Right lobe of liver (tissue), 6 donors: ENCODE measurements at regions not wholly inside any gene's neighbourhood (a gene's known extent, or its start where the extent isn't known, plus 50 kb on each side); places are given as distances from the start of the nearest gene placed in this dataset.

Source experiments
- ATAC-seq, 4 donors: fragments of 200-7000 bp; cut with Tn5 transposase; one replicate each; pipeline ENCODE4 v1.9.1; 2020; ENCODE audit warnings: mild to moderate bottlenecking in 4 of 4, moderate library complexity in 4 of 4
- DNase-seq, 3 donors: peaks; one replicate each; pipeline ENCODE4 v3.0.0-alpha.2; 2020
- H3K27ac ChIP-seq, 3 donors: fragments of 200-600 bp; one replicate each; pipeline ENCODE4 v1.8.0; 2022
- H3K27me3 ChIP-seq, 2 donors: fragments of 200-600 bp; one replicate each; pipeline ENCODE4 v1.8.0; 2022
- H3K36me3 ChIP-seq, 4 donors: fragments of 200-600 bp; sonication (generic) in 1 of 4; one replicate each; pipeline versions ENCODE4 v1.5.1 to v1.8.0; 2017 to 2022; ENCODE audit warnings: control low read depth in 1 of 4
- H3K4me1 ChIP-seq, 4 donors: fragments of 200-600 bp; sonication (generic) in 1 of 4; one replicate each; pipeline versions ENCODE4 v1.5.1 to v1.8.0; 2017 to 2022; ENCODE audit warnings: control low read depth in 1 of 4
- H3K4me3 ChIP-seq, 3 donors: fragments of 200-600 bp; one replicate each; pipeline ENCODE4 v1.8.0; 2022
- H3K9me3 ChIP-seq, 4 donors: fragments of 200-600 bp; sonication (generic) in 1 of 4; one replicate each; pipeline versions ENCODE4 v1.5.1 to v1.8.0; 2017 to 2022; ENCODE audit warnings: control low read depth in 1 of 4
- CTCF ChIP-seq, 4 donors: fragments of 200-600 bp in 3 of 4; fragments of 450-650 bp in 1 of 4; IDR thresholded peaks; one replicate each; pipeline versions ENCODE4 v1.5.1 to v1.8.0; 2016 to 2022; ENCODE audit warnings: antibody characterized with exemption in 4 of 4, mild to moderate bottlenecking in 2 of 4
- POLR2A ChIP-seq: fragments of 450-650 bp; IDR thresholded peaks from one replicate; pipeline ENCODE4 v1.6.1; 2017; ENCODE audit warnings: antibody characterized with exemption, mild to moderate bottlenecking
- WGBS: methylation state at CpG from one replicate; pipeline ENCODE4 v1.1.6; 2018; ENCODE audit warnings: low coverage, low lambda C conversion rate; ENCODE audit not compliant: insufficient coverage; ENCODE audit errors: missing lambda C conversion rate; 5-methylcytosine and 5-hydroxymethylcytosine counted together
- intact Hi-C, 2 donors: fragments of 100-400 bp; cut with DNase I; formaldehyde crosslinking; loops; one replicate each; pipeline versions ENCODE4 v1.11.2 to v1.14.1; 2022
- donor health status: DM: no; HTN: yes; CAD: no.
- donor health status: DM: no; HTN: no; CAD: no.
- donor health status: DM: no; HTN: no; CAD: no.
- donor health status: DM: no; HTN: yes; CAD: no.
- donor health status: DM: no; HTN: yes; CAD: no.

GRCh38 chr12:97005174-97005573 is 98.1 kb downstream of the NEDD1 start:
- WGBS: 30% methylated on average over 1 of the region's 1 CpG
- Histone ChIP-seq H3K27me3 (no peaks in the 10 kb centered on the region), H3K27ac (no peak overlapping the region), H3K36me3 (no peaks in the 10 kb centered on the region), H3K4me3 (no peak overlapping the region), H3K4me1 (no peaks in the 10 kb centered on the region), H3K9me3 (no peaks in the 10 kb centered on the region)
- TF ChIP-seq CTCF (IDR thresholded peaks at IDR 0.05): no peak
- intact Hi-C loops: no loop called here
- ATAC-seq: no peak
- DNase-seq: no peak

- Histone ChIP-seq H3K27ac (no peak overlapping the region), H3K36me3 (no peaks in the 10 kb centered on the region), H3K4me1 (no peaks in the 10 kb centered on the region), H3K27me3 (no peaks in the 10 kb centered on the region), H3K9me3 (no peaks in the 10 kb centered on the region), H3K4me3 (no peak overlapping the region)
- 70% methylated on average over 3 of the region's 3 CpGs for WGBS
- DNase-seq (no peak), ATAC-seq (no peak)
- intact Hi-C loops: no loop called here
- TF ChIP-seq POLR2A (no peak), CTCF (IDR thresholded peaks at IDR 0.05) (no peak)
Observed at GRCh38 chr12:97005646-97006045, 98.6 kb downstream of the NEDD1 start.

- intact Hi-C loops: no loop called here
- H3K27me3 ChIP-seq: no peaks in the 10 kb centered on the region
- no peaks in the 10 kb centered on the region for H3K9me3 ChIP-seq
- no peaks in the 10 kb centered on the region for H3K36me3 ChIP-seq
- H3K4me1 ChIP-seq: no peaks in the 10 kb centered on the region
- H3K27ac ChIP-seq: no peak overlapping the region
- DNase-seq (no peak), ATAC-seq (no peak)
- 50% methylated on average over 1 of the region's 2 CpGs for WGBS
- TF ChIP-seq POLR2A (no peak), CTCF (IDR thresholded peaks at IDR 0.05) (no peak)
- no peak overlapping the region for H3K4me3 ChIP-seq
Observed at GRCh38 chr12:97006585-97006984, 99.5 kb downstream of the NEDD1 start.

- no peaks in the 10 kb centered on the region for H3K36me3 ChIP-seq
- DNase-seq: no peak
- 89% methylated on average over 1 of the region's 1 CpG for WGBS
- H3K9me3 ChIP-seq: no peaks in the 10 kb centered on the region
- H3K27ac ChIP-seq: no peak overlapping the region
- ATAC-seq: no peak
- no peaks in the 10 kb centered on the region for H3K4me1 ChIP-seq
- TF ChIP-seq POLR2A (no peak), CTCF (IDR thresholded peaks at IDR 0.05) (no peak)
- intact Hi-C loops: no loop called here
- no peaks in the 10 kb centered on the region for H3K27me3 ChIP-seq
- H3K4me3 ChIP-seq: no peak overlapping the region
Observed at GRCh38 chr12:97016163-97016562, 109.1 kb downstream of the NEDD1 start.

GRCh38 chr12:97017213-97017612 is 110.2 kb downstream of the NEDD1 start:
- Histone ChIP-seq H3K27me3 (no peaks in the 10 kb centered on the region), H3K36me3 (no peaks in the 10 kb centered on the region), H3K4me3 (no peak overlapping the region), H3K4me1 (no peaks in the 10 kb centered on the region), H3K27ac (no peak overlapping the region), H3K9me3 (no peaks in the 10 kb centered on the region)
- DNase-seq: no peak
- no peak for ATAC-seq
- intact Hi-C loops: no loop called here
- 27% methylated on average over 3 of the region's 3 CpGs for WGBS
- TF ChIP-seq POLR2A (no peak), CTCF (IDR thresholded peaks at IDR 0.05) (no peak)
